Stimulated activated CD4-positive, alpha-beta T cell treated with anti-CD3 and anti-CD28 coated beads, Interleukin-4, amount 100 ng/mL, for 48 hours (primary cell): ENCODE measurements at regions not wholly inside any gene's neighbourhood (a gene's known extent, or its start where the extent isn't known, plus 50 kb on each side); places are given as distances from the start of the nearest gene placed in this dataset.
"Not testable (repeated sequence)": the region's sequence is repeated elsewhere in the genome, so short reads cannot be mapped to it uniquely, and the experiment has no call there.

Source experiments
- DNase-seq, 2 donors: peaks; one replicate each; pipeline ENCODE4 v3.0.0-alpha.2; 2020; ENCODE audit warnings: low read depth in 2 of 2

DNA sequence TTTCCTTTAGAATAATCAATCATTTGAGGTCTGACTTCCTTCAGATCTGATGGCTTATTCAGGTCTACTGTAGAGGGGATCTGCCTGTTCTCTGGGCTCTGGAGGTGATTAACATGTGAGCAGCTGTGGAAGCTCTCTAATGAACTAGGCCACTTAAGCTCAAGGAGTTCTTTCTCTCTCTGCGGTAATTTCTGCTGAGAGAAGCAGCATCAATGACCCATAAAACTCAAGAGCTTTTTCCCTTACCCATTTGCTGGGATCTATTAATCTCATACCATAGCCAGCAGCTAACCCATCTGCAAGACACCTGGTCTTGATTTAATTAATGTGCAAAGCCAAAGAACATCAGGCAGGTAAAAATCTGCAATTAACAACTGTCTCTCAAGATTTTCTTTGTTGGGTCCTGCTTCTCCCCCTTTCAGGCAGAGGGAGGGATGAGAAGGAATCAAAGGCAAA is 73.2 kb upstream of the DLG1 start:
- no peak for DNase-seq

GRCh38 chr3:197369545-197369944 is 71.1 kb upstream of the DLG1 start:
- no peak for DNase-seq

DNA sequence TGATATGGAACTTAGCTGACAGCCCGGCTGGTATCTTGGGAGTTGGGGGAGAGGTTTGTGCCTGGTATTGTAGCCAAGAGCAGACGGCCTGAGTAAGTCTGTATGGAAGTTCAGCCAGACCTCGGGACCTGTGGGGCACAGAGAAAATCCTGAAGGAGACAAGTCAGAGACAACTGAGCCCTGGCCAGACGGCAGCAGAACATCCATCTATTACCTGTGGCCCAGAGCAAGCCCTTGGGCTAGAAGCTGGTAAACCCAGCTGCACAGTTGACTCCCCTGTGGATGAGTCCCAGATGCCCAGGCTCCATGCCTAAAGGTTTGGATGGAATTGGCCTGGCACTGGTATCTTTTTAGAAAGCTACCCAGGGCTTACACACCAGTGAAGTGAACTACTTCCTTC is 70.4 kb upstream of the DLG1 start:
- DNase-seq = no peak

DNA sequence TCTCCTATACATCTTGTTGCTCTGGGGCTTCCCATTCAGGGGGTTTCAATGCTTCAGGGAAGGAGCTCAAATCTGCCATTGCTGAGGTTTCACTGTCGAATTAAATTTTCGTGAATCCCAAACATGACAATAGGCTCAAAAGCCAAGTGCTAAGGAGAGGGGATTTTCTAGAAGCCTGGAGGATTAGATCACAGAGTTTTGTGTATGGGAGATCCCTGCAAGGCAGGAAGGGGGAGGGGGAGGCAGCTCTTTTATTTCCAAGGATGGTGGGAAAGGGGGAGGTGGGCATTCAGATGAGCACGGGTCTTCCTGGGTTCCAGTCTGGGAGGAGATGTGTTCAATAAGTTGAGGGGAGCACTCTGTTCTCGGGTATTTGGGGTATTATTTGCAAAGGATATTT is 69.9 kb upstream of the DLG1 start:
- no peak for DNase-seq

DNA sequence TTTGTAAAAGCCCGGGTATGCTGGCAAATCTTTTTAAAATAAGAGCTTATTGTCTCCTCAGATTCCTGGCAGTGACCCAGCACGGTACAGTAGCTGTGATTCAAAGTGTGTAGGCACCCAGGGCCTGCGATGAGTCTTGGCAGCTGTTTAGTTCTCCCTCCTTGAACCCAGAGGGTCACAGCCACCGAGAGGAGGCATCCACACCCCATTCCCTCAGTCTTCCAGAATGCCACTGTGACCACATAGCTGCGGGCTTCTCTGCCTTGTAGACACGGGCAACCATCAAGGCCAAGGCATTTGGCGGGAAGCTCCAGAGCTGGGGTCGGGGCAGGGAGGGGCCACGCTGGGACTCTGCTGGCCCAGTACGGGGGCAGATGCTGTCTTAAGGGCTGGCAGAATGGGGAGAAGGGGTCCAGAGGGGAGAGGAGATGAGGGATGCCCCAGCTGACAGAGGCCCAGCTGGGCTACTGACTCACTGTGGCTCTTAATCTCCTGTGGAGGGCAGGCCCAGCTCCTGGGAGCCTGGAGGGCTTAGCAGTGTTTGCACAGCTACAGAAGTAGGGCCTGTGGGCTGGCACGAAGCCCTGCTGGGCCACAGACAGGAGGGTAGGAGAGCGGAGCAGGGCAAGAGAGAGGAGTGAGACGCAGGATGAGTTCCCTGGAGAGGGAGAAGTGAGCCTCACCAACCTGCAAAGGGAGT is 68.8 kb upstream of the DLG1 start:
- DNase-seq = no peak

GRCh38 chr3:197366301-197367044 is 68.1 kb upstream of the DLG1 start:
- DNase-seq = no peak

- DNase-seq = no peak
These were observed 67.2 kb upstream of the DLG1 start for GRCh38 chr3:197365586-197365985.

DNA sequence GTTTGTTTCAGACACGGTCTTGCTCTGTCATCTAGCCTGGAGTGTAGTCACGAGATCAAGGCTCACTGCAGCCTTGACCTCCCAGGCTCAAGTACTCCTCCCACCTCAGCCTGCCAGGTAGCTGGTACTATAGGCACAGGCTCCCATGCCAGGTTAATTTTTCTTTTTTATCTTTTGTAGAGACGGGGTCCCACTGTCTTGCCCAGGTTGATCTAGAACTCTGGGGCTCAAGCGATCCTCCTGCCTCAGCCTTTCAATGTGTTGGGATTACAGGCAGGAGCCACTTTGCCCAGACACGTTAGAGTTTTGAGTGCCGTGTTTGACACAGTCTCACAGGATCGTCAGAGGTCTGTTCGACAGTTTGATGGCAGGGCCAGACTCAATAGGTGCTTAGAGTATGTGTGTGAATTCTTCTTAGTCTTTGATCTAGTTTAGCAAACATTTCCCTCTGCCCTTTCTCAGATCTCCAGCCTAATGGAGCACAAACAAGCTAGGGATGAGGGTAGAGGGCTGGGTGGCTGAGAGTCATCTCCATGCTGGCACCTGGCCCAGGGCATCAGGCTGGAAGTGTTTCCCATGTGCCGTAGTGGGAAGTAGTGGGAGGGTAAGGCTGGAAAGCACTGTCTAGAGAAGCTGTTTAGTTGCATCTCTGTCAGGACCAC is 66.1 kb upstream of the DLG1 start:
- no peak for DNase-seq

- DNase-seq = no peak
These were observed 65.4 kb upstream of the DLG1 start for GRCh38 chr3:197363553-197364409.

- no peak for DNase-seq
These were observed 63.7 kb upstream of the DLG1 start for GRCh38 chr3:197362081-197362480.

DNA sequence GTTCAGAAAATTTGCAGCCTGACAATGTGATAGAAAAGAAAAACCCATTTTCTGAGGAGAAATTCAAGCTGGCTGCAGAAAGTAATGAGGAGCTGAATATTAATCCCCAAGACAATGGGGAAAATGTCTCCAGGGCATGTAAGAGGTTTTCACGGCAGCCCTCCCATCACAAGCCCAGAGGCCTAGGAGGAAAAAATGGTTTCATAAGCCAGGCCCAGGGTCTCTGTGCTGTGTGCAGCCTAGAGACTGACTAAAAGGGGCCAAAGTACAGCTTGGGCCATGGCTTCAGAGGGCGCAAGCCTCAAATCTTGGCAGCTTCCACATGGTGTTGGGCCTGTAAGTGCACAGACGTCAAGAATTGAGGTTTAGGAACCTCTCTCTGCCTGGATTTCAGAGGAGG is 61.7 kb upstream of the DLG1 start:
- not testable (repeated sequence) for DNase-seq

DNA sequence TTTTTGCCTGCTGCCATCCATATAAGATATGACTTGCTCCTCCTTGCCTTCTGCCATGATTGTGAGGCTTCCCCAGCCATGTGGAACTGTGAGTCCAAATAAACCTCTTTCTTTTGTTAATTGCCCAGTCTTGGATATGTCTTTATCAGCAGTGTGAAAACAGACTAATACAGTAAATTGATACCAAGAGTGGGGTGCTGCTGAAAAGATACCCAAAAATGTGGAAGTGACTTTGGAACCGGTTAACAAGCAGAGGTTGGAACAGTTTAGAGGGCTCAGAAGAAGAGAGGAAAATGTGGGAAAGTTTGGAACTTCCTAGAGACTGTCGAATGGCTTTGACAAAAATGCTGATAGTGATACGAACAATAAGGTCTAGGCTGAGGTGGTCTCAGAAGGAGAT is 61.1 kb upstream of the DLG1 start:
- DNase-seq = not testable (repeated sequence)

- DNase-seq = no peak
These were observed 58.3 kb upstream of the DLG1 start for GRCh38 chr3:197356741-197357140.

- DNase-seq = no peak
These were observed 57.9 kb upstream of the DLG1 start for GRCh38 chr3:197356275-197356674.

GRCh38 chr3:197355713-197356112 is 57.3 kb upstream of the DLG1 start:
- no peak for DNase-seq

- no peak for DNase-seq
These were observed 56.2 kb upstream of the DLG1 start for GRCh38 chr3:197354568-197355001.

GRCh38 chr3:197353867-197354567 is 55.6 kb upstream of the DLG1 start:
- no peak for DNase-seq

DNA sequence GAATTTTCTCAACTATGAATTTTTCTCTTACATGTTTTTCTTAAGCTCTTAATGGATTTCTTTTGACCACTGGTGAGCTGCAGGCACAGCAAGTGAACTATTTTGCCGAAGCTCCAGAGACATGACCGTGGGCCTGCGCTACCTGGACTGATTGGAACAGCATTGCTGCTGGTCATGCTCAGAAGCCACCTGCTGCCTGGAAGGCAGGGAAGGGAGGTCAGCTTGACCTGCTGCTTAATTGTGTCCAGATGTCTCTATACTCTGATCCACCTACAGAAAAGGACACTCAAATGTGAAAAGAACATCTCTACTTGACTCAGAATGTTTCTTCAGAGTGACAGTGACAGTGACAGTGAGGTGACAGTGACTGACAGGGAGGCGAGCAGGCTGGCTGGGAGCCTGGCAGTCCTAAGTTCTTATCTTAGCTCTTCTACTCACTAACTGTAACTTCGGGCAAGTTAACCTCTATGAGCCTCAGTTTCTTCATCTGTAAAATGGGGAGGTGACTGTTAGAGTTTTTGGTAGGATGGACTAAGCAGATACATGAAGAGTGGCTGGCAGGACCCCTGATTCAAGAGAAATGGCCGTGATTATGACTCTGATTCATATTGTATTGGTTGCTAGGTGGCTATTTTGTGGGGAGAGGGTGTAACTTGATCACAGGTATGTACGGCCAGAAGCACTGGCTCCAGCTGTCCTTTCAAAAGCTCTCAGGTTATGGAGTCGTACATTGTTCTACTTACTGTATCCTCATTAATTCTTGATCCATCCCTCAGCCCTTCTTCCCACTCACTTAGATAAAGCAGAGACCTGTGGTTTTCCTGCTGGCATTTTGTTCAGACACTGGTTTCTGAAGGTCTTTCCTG is 54.8 kb upstream of the DLG1 start:
- no peak for DNase-seq

DNA sequence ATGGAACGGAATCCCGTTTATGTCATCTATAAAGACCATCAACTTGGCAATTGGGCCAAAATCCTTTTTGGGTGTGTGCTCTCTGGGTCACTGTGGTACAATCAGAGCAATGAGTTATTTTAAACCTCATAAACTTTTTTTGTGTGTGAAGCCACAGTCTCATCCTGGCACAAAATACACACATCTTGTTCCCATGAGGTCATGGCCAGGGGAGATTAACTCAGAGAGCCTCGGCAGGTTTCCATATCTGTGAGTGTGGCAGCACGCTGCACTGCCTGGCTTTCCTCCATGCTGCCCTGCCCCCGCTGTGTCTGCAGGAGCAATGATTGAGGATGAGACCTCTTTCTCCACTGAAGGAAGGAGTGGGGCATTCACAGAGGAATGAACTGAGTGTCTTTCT is 54.0 kb upstream of the DLG1 start:
- no peak for DNase-seq

GRCh38 chr3:197350446-197350845 is 52.0 kb upstream of the DLG1 start:
- DNase-seq = no peak
